ENCODE measurements at regions not wholly inside any gene's neighbourhood (a gene's known extent, or its start where the extent isn't known, plus 50 kb on each side); places are given as distances from the start of the nearest gene placed in this dataset.
"Not testable (repeated sequence)": the region's sequence is repeated elsewhere in the genome, so short reads cannot be mapped to it uniquely, and the experiment has no call there.

DNA sequence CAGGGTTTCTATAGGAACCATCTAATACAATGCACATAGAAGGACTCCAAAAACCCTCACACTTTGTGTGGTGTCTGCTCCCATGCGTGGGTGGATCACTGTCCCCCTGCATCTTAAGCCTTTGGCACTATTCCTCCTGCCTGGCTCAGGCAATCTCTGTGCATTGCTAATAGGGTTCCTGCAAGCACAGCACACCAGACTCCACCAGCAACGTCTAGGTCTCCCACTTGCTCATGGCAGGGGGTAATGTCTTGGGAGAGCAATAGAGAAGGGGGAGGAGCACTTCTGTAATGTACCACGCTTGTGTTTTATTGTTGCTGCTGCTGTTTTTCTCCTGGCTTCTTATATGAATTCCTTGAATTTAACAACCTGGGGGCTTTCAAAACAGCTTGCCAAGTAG lies 182.6 kb upstream of the GLRA1 start:
- no peak for DNase-seq (ENCODE audit: low read depth)

DNA sequence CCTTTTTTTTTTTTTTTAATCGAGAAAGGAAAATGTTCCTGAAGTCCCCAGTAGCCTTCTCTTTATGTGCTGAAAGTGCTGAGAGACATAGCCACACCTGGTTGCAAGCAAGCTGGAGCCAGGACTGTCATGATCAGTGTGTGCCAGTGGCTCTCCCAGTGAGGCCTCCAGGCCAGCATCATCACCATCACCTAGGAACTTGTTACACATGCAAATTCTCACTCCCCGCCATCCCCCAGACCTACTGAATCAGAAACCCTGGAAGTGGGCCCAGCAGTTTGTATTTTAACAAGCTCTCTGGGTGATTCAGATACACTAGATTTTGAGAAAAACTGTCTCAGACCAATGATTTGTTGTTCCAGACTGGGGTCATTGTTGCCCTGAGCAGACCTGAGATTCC lies 181.9 kb upstream of the GLRA1 start:
- DNase-seq (ENCODE audit: low read depth) = no peak

DNA sequence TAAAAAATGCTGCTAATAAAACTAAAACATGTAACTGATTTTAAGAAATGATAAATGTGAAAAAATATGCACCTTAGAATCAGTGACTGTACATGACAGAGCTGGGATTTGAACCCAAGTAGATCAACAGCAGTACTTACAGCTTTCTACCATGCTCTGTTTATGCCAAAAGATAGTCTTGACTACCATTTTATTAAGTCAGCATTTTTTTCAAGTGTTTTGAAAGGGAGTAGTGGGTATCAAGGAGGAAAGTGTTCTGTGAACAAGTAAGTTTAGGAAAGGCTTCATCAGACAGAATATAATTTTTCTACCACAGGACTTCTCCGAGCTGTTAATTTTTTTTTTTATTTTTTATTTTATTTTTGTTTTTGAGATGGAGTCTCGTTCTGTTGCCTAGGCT lies 180.4 kb upstream of the GLRA1 start:
- no peak for DNase-seq (ENCODE audit: low read depth)

DNA sequence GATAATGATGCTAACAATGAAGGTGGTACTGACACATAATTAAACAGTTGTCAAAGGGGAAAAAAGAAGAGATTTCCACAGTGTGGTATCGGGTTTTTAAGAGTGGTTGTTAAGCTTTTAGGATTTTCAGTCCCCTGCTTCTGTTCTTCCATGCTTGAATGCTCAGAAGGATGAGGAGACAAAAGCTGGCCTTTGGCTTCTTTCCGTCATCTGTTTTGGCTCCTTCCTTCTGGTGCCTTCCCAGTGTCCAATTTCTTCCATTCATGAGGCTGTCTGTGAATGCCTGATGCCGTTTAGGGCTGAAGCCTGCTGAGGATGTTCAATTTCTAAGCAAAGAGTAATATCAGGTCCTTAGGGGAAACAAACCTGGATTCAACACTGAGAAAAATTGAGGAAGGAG lies 179.6 kb upstream of the GLRA1 start:
- no peak for DNase-seq (ENCODE audit: low read depth)

DNA sequence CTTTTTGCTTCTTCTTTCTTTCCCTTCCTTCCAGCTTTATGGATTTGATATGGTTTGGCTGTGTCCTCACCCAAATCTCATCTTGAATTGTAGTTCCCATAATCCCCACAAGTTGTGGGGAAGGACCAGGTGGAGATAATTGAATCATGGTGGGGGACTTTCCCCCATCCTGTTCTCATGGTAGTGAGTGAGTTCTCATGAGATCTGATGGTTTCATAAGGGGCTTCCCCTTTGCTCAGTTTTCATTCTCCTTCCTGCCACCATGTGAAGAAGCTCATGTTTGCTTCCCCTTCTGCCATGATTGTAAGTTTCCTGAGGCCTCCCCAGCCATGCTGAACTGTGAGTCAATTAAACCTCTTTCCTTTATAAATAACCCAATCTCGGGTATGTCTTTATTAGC lies 178.3 kb upstream of the GLRA1 start:
- DNase-seq (ENCODE audit: low read depth) = not testable (repeated sequence)

DNA sequence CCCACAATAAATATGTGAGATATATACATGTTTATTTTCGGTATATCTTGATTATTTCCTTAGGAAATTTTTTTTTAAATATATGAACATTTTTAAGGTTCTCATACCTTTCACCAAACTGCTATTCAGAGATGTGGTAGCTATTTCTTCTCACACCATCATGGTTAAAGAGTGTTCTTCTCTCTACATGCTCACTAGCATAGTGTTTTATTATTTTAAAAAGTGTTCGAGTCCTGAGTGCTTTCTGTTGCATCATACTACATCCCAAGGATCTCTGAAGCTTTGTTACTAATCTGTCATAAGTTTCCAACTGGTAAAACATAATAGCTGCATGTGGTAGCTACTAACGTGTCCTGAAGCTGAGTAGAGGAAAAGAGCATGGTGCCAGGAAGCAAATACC lies 177.4 kb upstream of the GLRA1 start:
- no peak for DNase-seq (ENCODE audit: low read depth)

DNA sequence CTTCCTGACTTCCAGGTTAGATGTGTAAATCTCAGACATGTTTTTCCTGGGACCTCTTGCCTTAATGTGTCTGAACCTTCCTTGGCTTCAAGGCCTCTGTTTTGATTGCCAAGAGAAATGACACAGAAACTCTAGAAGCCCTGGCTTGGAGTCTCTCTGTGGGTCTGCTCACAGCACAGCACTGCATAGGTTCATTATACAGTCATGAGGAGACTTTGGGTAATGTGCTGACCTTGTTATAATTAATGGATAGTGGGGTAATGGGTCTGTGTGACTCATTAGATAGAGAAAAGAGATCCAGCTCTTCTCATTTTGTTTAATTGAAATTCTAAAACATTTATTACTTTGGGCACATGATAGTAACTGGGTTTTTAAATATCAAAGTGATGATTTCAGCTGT lies 175.8 kb upstream of the GLRA1 start:
- no peak for DNase-seq (ENCODE audit: low read depth)

DNA sequence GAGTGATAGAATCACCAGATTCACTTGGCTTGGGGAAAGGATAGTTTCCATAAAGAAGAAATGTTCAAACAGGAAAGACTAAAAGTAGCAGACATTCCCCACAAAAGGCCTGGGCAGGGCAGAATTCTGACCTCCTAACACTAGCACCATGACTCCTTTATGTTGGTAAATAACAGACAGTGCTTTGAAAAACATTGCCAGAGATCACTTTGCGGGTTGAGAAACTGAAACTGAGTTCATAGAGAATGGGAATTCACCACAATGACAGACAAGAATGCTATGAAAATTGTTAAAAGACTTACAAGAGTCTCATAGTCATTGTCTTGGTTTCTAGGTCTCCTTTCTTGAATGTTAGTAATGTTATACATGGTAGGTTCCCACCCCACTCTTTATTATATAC lies 172.5 kb upstream of the GLRA1 start:
- no peak for DNase-seq (ENCODE audit: low read depth)

DNA sequence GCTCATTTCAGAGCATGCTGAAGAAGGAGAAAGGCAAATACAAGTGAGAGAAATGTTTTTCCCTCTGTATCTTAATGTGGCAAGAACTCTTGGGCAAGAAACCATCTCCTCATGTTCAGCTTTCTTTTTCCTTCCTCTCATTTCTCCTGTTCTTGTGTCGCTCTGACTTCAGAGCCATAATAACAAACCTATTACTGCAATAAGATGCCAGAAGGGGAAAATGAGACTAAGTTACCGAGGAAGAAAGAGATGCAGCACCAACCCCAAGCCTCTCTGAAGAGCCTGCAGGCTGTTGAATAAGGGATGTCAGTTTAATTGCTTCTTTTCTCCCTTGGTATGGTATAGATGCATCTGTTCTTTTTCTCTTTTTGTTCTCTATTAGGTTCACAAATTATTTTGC lies 170.1 kb upstream of the GLRA1 start:
- no peak for DNase-seq (ENCODE audit: low read depth)

DNA sequence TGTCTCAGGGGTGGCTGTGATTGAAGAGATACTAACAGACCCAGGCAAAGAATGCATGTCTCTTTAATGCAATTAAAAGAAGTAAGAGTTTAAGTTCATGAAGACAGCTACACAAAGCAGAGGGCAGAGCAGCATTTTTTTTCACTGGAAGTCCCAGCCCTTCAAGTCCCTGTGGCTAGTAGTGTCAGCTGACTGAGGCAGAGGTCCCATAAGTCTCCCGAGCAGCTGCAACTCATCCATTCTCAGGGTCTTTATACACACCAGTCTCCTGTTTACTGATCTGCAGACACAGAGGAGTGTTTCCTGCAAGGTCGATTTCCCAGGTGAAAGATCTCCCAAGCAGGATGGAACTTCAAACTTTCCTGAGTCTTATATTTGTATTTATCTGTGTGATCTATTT lies 169.4 kb upstream of the GLRA1 start:
- DNase-seq (ENCODE audit: low read depth) = no peak

DNA sequence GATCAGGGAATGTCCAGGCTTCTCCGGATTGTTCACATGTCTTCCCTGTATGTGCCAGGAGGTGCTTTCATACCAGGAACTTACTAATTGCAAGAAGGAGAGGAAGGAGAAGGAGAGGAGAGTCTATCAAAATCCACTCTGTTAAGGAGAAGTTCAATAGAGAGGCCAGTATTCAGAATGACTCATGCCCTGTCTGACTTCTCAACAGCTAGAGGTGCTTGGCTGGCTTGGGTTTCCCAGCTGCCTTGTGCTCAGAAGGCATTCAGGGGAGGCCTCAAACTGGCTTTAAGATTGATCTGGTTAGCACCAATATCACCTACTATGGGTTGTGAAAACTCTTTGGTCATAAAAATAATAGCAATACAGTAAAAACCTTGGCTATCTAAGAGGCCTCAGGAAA lies 167.9 kb upstream of the GLRA1 start:
- DNase-seq (ENCODE audit: low read depth) = no peak

DNA sequence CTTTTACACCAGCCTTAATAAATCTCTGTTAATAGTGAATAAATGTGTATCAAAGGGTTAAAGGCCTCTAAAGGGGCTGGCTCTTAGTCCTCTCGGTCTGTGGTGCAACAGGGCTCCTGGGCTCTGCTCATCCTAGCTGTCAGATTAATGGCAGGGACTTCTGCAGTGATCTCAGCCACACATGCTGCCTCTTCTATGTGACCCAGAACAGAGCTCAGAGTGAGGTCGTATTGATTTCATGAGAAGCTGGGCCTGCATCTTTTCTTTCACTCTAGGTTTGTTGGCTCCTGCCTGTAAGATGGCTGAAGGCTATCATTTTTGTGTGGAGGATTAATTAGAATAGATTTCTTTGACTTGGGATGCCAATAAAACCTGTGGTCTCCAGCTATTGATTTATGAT lies 165.0 kb upstream of the GLRA1 start:
- DNase-seq (ENCODE audit: low read depth) = no peak

DNA sequence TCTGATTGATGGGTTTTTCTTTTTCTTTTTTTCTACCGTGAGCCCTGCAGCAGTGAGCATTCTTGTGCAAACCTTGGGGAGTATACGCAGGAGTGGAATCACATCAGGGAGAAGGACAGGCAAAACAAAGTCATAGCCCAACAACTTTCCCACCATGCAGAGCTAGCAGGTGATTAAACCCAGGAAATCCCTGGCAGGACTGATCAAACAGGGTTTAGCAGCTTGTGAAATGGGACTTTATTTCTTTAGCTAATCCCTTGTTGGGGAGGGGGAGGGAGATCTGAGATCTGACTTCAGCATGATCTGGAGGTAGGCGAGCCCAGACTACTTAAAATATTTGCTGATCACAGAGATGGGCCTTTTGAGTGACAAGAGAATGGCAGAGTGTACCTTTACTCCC lies 162.0 kb upstream of the GLRA1 start:
- no peak for DNase-seq (ENCODE audit: low read depth)

DNA sequence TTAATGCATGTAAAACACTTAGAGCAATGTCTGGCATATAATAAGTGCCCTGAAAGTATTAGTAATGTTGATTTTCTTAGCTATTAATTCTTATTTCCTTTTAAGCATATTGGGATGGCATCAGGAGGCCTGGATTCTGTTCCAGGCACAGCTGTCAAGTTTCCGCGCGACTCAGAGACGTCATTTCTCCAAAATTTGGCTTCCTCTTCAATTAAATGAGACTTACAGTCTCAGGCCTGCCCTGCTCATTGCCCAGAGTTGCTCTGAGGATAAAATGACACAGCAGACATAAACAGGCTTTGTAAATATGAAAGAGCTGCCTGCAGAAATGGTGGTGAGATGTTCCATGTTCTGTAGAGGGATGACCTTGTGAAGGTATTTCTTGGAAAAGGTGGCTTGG lies 159.8 kb upstream of the GLRA1 start:
- no peak for DNase-seq (ENCODE audit: low read depth)

DNA sequence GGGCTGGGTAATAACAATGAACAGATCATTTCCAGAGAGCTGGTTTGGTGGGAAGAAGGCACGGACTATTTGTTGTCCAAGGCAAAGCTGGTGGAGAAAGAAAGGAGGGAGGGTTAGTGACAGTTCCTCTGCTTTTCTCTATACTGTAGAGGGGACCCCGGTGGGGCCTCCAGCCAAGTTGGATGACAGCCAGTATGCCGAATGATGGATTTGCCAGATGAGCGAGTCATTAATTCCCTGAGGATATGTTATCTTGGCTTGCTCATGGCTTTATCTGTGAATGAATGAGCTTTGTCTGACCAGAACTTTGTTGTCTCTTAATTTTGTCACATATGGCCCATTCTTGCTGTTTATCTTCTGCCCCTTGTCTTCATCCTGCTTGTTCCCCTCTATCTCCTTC lies 158.6 kb upstream of the GLRA1 start:
- DNase-seq (ENCODE audit: low read depth) = no peak

DNA sequence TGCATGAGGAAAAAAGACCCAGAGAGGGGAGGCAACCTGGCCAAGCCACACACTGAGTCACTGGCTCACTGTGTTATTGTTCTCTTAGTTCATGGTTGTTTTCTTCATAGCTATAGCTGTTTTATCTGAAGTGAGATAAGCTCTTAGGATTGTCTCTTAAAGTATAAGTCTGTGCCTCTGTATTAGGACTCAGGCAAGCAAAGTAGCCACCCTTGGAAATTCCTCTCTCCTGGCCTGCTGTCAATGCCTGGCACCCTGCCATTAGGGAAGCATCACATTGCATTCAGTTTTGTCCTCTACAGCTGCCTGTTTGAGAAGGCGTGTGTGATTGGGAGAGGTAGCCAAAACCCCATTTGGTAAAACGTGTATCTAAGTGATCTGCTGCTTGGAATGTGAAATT lies 147.4 kb upstream of the GLRA1 start:
- no peak for DNase-seq (ENCODE audit: low read depth)

DNA sequence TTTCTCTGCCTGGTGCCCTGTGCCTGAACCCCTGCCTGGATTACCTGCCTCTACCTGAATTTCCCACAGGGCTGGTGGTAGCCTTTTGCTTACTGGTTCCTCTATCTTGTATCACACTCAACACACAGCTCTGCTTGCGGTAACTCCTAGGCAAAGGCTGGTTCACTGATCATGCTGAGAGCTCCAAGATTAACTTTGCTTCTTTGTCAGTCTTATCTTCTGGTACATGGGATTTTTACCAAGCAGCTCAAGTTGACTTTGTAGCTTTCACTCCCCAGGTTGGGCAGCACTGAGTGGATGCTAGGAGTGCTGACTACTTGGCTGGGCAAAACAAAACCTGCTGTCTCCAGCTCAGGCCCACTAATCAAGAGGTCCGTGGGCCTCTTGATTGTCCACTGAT lies 145.9 kb upstream of the GLRA1 start:
- DNase-seq (ENCODE audit: low read depth) = no peak

DNA sequence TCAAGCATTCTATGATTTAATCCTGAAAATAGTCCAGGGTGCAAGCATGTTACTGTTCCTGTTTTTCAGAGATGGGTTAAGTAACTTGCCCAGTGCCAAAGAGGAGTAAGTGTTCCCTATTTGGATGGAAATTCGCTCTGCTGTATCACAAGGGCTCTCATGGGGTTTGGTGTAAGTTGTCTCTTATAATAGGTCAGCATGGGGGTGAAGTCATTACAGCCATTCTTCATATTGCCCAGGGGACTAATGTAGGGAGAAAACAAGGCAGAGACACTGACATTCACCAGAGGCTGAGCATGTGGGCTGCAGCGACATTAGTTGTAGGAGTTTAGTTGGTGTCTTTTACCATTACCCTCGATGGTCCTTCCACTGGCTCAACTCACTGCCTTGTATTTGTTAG lies 142.1 kb upstream of the GLRA1 start:
- no peak for DNase-seq (ENCODE audit: low read depth)

DNA sequence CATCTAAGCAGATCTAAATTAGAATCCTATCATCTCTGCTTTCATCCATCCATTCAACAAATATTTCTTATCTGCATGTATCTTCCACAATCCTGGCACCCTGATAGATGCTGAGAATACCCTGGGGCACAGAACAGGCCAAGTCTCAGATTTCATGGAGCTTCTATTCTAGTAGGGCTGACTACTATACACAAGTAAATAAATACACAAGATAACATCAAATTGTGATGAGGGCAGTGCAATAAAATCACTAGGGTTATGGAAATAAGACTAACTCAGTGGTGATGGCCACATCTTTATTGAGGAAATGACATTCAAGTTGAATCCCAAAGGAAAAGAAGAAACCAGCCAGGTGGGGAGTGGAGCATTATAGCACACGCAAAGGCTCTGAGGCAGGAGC lies 138.4 kb upstream of the GLRA1 start:
- no peak for DNase-seq (ENCODE audit: low read depth)

DNA sequence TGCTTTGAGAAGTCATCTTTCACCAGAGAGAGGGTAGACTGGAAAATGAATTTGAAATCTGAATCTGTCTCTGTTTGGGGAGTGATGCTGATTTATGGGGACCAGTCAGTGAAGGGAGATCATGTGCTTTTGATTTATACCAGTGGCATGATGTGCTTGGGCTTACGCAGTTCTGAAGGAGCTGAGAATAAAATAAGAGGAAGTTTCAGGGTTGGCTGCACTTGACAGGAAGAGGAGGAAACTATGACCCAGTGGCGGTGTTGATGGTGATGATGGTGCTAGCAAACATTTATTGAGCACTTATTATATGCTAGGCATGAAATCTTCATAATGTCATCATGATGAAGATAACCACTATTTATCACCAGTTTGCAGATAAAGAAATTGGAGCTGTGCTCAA lies 136.4 kb upstream of the GLRA1 start:
- DNase-seq (ENCODE audit: low read depth) = no peak

DNA sequence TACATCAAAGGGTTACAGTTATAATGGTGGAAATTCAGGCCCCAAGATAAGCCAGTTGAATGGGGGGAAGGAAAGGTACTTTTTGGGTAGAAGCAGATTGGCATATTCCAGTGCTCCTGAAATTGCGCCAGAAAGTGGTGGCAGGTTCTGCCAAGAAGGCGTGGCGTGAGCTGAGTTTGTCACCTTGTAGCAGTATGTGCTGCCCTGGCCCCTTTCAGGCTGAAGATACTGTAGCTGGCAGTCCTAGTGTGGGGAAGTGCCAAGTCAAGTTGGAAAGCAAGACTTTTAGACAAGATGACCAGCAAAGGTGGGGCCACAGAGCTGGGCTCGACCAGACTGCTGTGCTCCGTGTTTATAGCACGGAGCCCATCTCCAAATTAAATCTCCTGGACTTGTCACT lies 133.6 kb upstream of the GLRA1 start:
- DNase-seq (ENCODE audit: low read depth) = no peak

DNA sequence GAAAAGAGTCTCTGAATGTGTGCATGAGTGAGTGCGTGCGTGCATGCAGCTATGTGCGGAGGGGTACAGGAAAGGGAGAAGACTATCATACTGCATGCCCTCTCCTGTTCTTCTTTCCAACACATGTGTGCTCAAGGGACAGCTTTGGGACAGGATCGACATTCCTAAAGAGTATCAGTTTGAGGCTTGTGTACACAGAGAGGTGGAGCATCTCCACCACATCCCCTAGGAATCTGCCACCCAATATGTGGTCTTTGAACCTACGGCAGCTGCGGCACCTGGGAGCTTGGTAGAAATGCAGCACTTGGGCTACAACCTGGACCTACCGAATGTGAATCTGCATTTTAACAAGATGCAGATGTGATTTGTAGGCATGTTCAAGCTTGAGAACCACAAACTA lies 132.3 kb upstream of the GLRA1 start:
- DNase-seq (ENCODE audit: low read depth) = no peak

DNA sequence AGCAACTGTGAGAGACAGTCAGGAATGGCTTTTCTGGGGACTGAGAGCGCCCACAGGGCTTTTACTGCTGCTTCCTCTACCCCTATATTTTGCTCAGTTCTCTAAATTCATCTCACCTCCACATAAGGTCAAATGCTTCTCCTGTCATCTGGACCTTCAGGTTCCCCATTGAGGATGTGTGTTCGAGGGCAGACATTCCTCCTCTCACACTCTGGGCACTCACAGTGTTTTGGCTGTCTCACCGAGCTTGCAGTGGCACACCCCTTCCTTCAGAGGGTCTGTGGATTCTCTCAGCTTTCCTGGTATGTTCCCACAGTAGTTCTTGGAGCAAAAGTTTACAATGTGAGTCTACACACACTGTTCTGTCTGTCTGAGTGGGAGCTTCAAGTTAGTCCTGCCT lies 127.8 kb upstream of the GLRA1 start:
- DNase-seq (ENCODE audit: low read depth) = no peak

DNA sequence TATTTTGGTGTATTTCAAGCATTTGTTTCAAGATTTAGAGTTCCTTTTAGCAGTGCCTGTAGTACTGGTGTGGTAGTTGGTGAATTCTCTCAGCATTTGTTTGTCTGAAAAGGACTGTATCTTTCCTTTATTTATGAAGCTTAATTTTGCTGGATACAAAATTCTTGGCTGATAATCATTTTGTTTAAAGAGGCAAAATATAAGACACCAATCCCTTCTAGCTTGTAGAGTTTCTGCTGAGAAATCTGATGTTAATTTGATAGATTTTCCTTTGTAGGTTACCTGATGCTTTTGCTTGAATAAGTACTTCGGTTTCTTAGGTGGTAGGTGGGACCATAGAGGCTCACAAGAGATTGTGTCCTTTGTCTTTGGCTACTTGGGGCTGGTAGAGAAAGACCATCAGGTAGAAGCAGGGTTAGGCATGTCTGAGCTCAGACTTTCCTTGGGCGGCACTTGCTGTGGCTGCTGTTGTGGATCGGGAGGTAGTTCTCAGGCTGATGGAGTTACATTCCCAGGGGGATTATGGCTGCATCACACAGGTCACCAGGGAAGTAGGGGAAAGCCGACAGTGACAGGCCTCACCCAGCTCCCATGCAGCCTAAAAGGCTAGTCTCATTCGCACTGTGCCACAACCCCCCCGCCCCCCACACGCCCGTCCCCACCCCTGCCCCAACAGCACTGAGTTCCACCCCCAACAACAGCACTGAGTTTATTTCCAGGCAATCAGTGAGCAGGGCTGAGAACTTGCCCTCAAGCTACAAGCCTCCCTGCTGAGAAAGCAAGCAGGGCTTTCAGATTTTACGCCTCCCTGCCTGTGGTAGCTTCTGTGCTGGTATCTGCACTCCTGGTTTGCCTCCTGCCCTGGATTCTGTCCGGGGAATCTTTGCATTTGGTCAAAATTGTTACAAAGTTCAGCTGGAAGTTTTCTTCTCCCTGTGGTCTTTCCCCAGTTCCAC lies 127.1 kb upstream of the GLRA1 start:
- DNase-seq (ENCODE audit: low read depth) = no peak

All from stromal cell of bone marrow (primary cell).